ENCODE measurements at regions not wholly inside any gene's neighbourhood (a gene's known extent, or its start where the extent isn't known, plus 50 kb on each side); places are given as distances from the start of the nearest gene placed in this dataset.

GRCh38 chr4:124509151-124509550 is 203.4 kb downstream of the ANKRD50 start:
- Histone ChIP-seq H3K4me1 (no peaks in the 10 kb centered on the region), H3K27me3 (no peaks in the 10 kb centered on the region), H3K36me3 (no peaks in the 10 kb centered on the region), H3K27ac (no peak overlapping the region), H3K4me3 (no peak overlapping the region), H3K9me3 (no peaks in the 10 kb centered on the region)
- TF ChIP-seq POLR2A (IDR thresholded peaks at IDR 0.05) (no peak), CTCF (IDR thresholded peaks at IDR 0.05) (no peak)
- DNase-seq, result no peak

- no peak for TF ChIP-seq CTCF (IDR thresholded peaks at IDR 0.05)
- TF ChIP-seq POLR2A (IDR thresholded peaks at IDR 0.05), result no peak
- Histone ChIP-seq H3K36me3 (no peaks in the 10 kb centered on the region), H3K4me3 (no peak overlapping the region), H3K9me3 (no peaks in the 10 kb centered on the region), H3K27ac (no peak overlapping the region), H3K27me3 (no peaks in the 10 kb centered on the region), H3K4me1 (no peaks in the 10 kb centered on the region)
- DNase-seq, result no peak
Observed at GRCh38 chr4:124514588-124514987, 197.9 kb downstream of the ANKRD50 start.

GRCh38 chr4:124515591-124515990 is 196.9 kb downstream of the ANKRD50 start:
- DNase-seq, result no peak
- no peak for TF ChIP-seq CTCF (IDR thresholded peaks at IDR 0.05)
- TF ChIP-seq POLR2A (IDR thresholded peaks at IDR 0.05), result no peak
- H3K9me3 ChIP-seq, result no peaks in the 10 kb centered on the region
- H3K27ac ChIP-seq, result no peak overlapping the region
- no peaks in the 10 kb centered on the region for H3K27me3 ChIP-seq
- no peak overlapping the region for H3K4me3 ChIP-seq
- H3K4me1 ChIP-seq, result no peaks in the 10 kb centered on the region
- H3K36me3 ChIP-seq, result no peaks in the 10 kb centered on the region

GRCh38 chr4:124519196-124519595 is 193.3 kb downstream of the ANKRD50 start:
- H3K27me3 ChIP-seq, result no peaks in the 10 kb centered on the region
- no peak overlapping the region for H3K4me3 ChIP-seq
- TF ChIP-seq POLR2A (IDR thresholded peaks at IDR 0.05) (no peak), CTCF (IDR thresholded peaks at IDR 0.05) (no peak)
- H3K4me1 ChIP-seq, result no peaks in the 10 kb centered on the region
- no peak for DNase-seq
- no peaks in the 10 kb centered on the region for H3K9me3 ChIP-seq
- no peaks in the 10 kb centered on the region for H3K36me3 ChIP-seq
- no peak overlapping the region for H3K27ac ChIP-seq

GRCh38 chr4:124523816-124524215 is 188.7 kb downstream of the ANKRD50 start:
- H3K4me3 ChIP-seq, result no peak overlapping the region
- H3K27ac ChIP-seq, result no peak overlapping the region
- no peak for DNase-seq
- H3K4me1 ChIP-seq, result peaks cover 0 to 5% (median 0%) of the 10 kb centered on the region in 4 donors
- no peaks in the 10 kb centered on the region for H3K36me3 ChIP-seq
- H3K27me3 ChIP-seq, result no peaks in the 10 kb centered on the region
- TF ChIP-seq CTCF (IDR thresholded peaks at IDR 0.05) (no peak), POLR2A (IDR thresholded peaks at IDR 0.05) (no peak)
- no peaks in the 10 kb centered on the region for H3K9me3 ChIP-seq

- H3K27me3 ChIP-seq, result no peaks in the 10 kb centered on the region
- H3K4me3 ChIP-seq, result no peak overlapping the region
Observed at GRCh38 chr4:124525524-124525923, 187.0 kb downstream of the ANKRD50 start.

More at GRCh38 chr4:124525524-124525923, 187.0 kb downstream of the ANKRD50 start:
- Histone ChIP-seq H3K4me1 (peaks cover 0 to 5% (median 0%) of the 10 kb centered on the region in 4 donors), H3K36me3 (no peaks in the 10 kb centered on the region), H3K27ac (no peak overlapping the region), H3K9me3 (no peaks in the 10 kb centered on the region)
- TF ChIP-seq CTCF (IDR thresholded peaks at IDR 0.05), result no peak
- TF ChIP-seq POLR2A (IDR thresholded peaks at IDR 0.05), result no peak
- DNase-seq, result no peak
